GM12878 (cell line): ENCODE measurements at regions not wholly inside any gene's neighbourhood (a gene's known extent, or its start where the extent isn't known, plus 50 kb on each side); places are given as distances from the start of the nearest gene placed in this dataset.

Experiments
- ATAC-seq: fragments of 200-7000 bp; cut with Tn5 transposase; 3 replicates; pipeline ENCODE4 v1.9.1; 2020; ENCODE audit warnings: mild to moderate bottlenecking, moderate library complexity
- BruUV-seq: library from RNA; stranded (reverse); fragments of 400-500 nt; replicated peaks from 2 replicates; lab custom pipeline; 2021; lab: Mats Ljungman, UMichigan
- CTCF ChIA-PET: fragments of 300-600 bp; sonication (Branson Sonifier 250); formaldehyde crosslinking; extraction: SDS; loops from one replicate; lab custom pipeline; 2021; ENCODE audit warnings: inconsistent platforms; lab: Yijun Ruan, JAX
- POLR2A ChIA-PET: fragments of 350-600 bp; formaldehyde crosslinking; extraction: SDS; loops from one replicate; lab custom pipeline; 2021; ENCODE audit warnings: inconsistent platforms; lab: Charles Lee
- RAD21 ChIA-PET: fragments of 300-600 bp; sonication (Branson Sonifier 250); formaldehyde crosslinking; loops from one replicate; lab custom pipeline; 2023; ENCODE audit warnings: antibody characterized with exemption; ENCODE audit not compliant: unreplicated experiment; lab: Charles Lee
- SMC1A ChIA-PET: fragments of 300-600 bp; sonication (Branson Sonifier 250); formaldehyde crosslinking; loops from one replicate; lab custom pipeline; 2023; ENCODE audit not compliant: unreplicated experiment, uncharacterized antibody; lab: Charles Lee
- DNase-seq: peaks from one replicate; pipeline ENCODE4 v3.0.0-alpha.2; 2011; ENCODE audit warnings: low read depth, low spot score
- FAIRE-seq: peaks from 3 replicates; lab custom pipeline; 2011; peaks lifted over from hg19 to GRCh38; lab: Jason Lieb, UNC
- H2AFZ ChIP-seq: 2 replicates; pipeline ENCODE4 v1.6.0; 2011; ENCODE audit warnings: low read depth, low read length, control low read depth; ENCODE audit not compliant: control insufficient read depth
- H3K27ac ChIP-seq: 2 replicates; pipeline ENCODE4 v1.5.1; 2011; ENCODE audit warnings: control low read depth; ENCODE audit not compliant: control insufficient read depth, insufficient read depth
- H3K27me3 ChIP-seq, 2 experiments: replicated peaks in 1 of 2; 2 replicates each; pipeline versions ENCODE4 v1.6.0 to v1.6.1; 2011; ENCODE audit warnings: low read length in 1 of 2; ENCODE audit not compliant: control insufficient read depth in 2 of 2, insufficient read depth in 2 of 2
- H3K36me3 ChIP-seq, 2 experiments: 2 replicates each; pipeline ENCODE4 v1.5.1; 2011; ENCODE audit warnings: low read length in 1 of 2; ENCODE audit not compliant: control insufficient read depth in 2 of 2, insufficient read depth in 2 of 2
- H3K4me1 ChIP-seq: 2 replicates; pipeline ENCODE4 v1.6.1; 2011; ENCODE audit warnings: mild to moderate bottlenecking, low read length, moderate library complexity, mixed read lengths; ENCODE audit not compliant: control insufficient read depth, insufficient read depth
- H3K4me2 ChIP-seq: 2 replicates; pipeline ENCODE4 v1.6.0; 2011; ENCODE audit warnings: control low read depth; ENCODE audit not compliant: control insufficient read depth, insufficient read depth
- H3K4me3 ChIP-seq: fragments of 200-600 bp; sonication (generic); 2 replicates; pipeline ENCODE4 v1.5.1; 2016
- H3K79me2 ChIP-seq: 2 replicates; pipeline ENCODE4 v1.6.0; 2011; ENCODE audit warnings: low read length; ENCODE audit not compliant: control insufficient read depth, insufficient read depth
- H3K9ac ChIP-seq: 2 replicates; pipeline ENCODE4 v1.8.0; 2011; ENCODE audit warnings: low read length, control low read depth, mixed read lengths; ENCODE audit not compliant: control insufficient read depth, insufficient read depth
- H3K9me3 ChIP-seq: replicated peaks from 3 replicates; pipeline ENCODE4 v1.5.1; 2011; ENCODE audit warnings: mild to moderate bottlenecking, low read length; ENCODE audit not compliant: control insufficient read depth, insufficient read depth
- H4K20me1 ChIP-seq: 2 replicates; pipeline ENCODE4 v1.6.0; 2011; ENCODE audit not compliant: control insufficient read depth, insufficient read depth
- ATF2 ChIP-seq: IDR thresholded peaks from 2 replicates; pipeline ENCODE4 v1.6.1; 2012; ENCODE audit warnings: low read length, inconsistent platforms
- BHLHE40 ChIP-seq, 2 experiments: fragments of 450-650 bp in 1 of 2; IDR thresholded peaks; 2 replicates each; pipeline ENCODE4 v1.6.1; 2011 to 2017; ENCODE audit warnings: low read depth in 2 of 2, borderline replicate concordance in 1 of 2, improper control_type of control experiment in 1 of 2, low read length in 1 of 2, mild to moderate bottlenecking in 1 of 2
- BRCA1 ChIP-seq: IDR thresholded peaks from 2 replicates; pipeline ENCODE4 v1.6.1; 2011; ENCODE audit warnings: low read depth, low read length, improper control_type of control experiment
- FOXK2 ChIP-seq: fragments of 450-650 bp; IDR thresholded peaks from 2 replicates; pipeline ENCODE4 v1.6.1; 2017; ENCODE audit warnings: mild to moderate bottlenecking, moderate library complexity
- KAT2A ChIP-seq: conservative IDR thresholded peaks from 2 replicates; pipeline ENCODE4 v1.6.1; 2011; ENCODE audit warnings: low read depth, low read length; ENCODE audit not compliant: control insufficient read depth
- PAX5 ChIP-seq: IDR thresholded peaks from 2 replicates; pipeline ENCODE4 v1.6.1; 2011; ENCODE audit warnings: low read depth, low read length, borderline replicate concordance
- PAX8 ChIP-seq: fragments of 450-650 bp; IDR thresholded peaks from 2 replicates; pipeline ENCODE4 v1.6.1; 2017; ENCODE audit warnings: mild to moderate bottlenecking, moderate library complexity
- POU2F2 ChIP-seq: IDR thresholded peaks from 3 replicates; pipeline ENCODE4 v1.6.1; 2011; ENCODE audit warnings: low read depth, mild to moderate bottlenecking, low read length, borderline replicate concordance
- RAD51 ChIP-seq: fragments of 450-650 bp; IDR thresholded peaks from 2 replicates; pipeline ENCODE4 v1.6.1; 2016; ENCODE audit warnings: moderate library complexity, mild to moderate bottlenecking, inconsistent platforms
- SMC3 ChIP-seq: IDR thresholded peaks from 2 replicates; pipeline ENCODE4 v1.6.1; 2011; ENCODE audit warnings: low read length, improper control_type of control experiment, borderline replicate concordance
- SREBF2 ChIP-seq: IDR thresholded peaks from 2 replicates; pipeline ENCODE4 v1.6.1; 2012; ENCODE audit warnings: mild to moderate bottlenecking, low read length
- YY1 ChIP-seq: IDR thresholded peaks from 2 replicates; pipeline ENCODE4 v1.6.1; 2011; ENCODE audit warnings: low read depth, mild to moderate bottlenecking, low read length
- ZSCAN29 ChIP-seq: fragments of 450-650 bp; IDR thresholded peaks from 2 replicates; pipeline ENCODE4 v1.6.1; 2017; ENCODE audit warnings: mild to moderate bottlenecking, moderate library complexity
- WGBS: methylation state at CpG from one replicate; pipeline ENCODE4 v1.1.6; 2016; ENCODE audit warnings: low lambda C conversion rate; ENCODE audit not compliant: insufficient replicate concordance, insufficient coverage; ENCODE audit errors: missing lambda C conversion rate; 5-methylcytosine and 5-hydroxymethylcytosine counted together
- in situ Hi-C: fragments of 300-500 bp; cut with MboI; formaldehyde crosslinking; loops from 9 replicates; pipeline ENCODE4 v1.14.3; 2018; ENCODE audit warnings: mixed read lengths
- intact Hi-C: fragments of 100-400 bp; cut with micrococcal nuclease; formaldehyde crosslinking; loops from one replicate; pipeline ENCODE4 v1.14.2; 2022; ENCODE audit not compliant: unreplicated experiment
- TF ChIP-seq, protein P1 (sequence below): fragments of 450-650 bp; IDR thresholded peaks from 2 replicates; pipeline ENCODE4 v1.6.1; 2017; ENCODE audit warnings: mild to moderate bottlenecking, moderate library complexity
- TF ChIP-seq, protein P2 (sequence below): IDR thresholded peaks from 2 replicates; pipeline ENCODE4 v1.6.1; 2012; ENCODE audit warnings: low read depth, low read length, improper control_type of control experiment
- TF ChIP-seq, protein P3 (sequence below): IDR thresholded peaks from 2 replicates; pipeline ENCODE4 v1.6.1; 2011; ENCODE audit warnings: low read depth, low read length, improper control_type of control experiment, borderline replicate concordance
- TF ChIP-seq, protein P4 (sequence below): fragments of 450-650 bp; IDR thresholded peaks from 2 replicates; pipeline ENCODE4 v1.6.1; 2014; ENCODE audit warnings: mild to moderate bottlenecking
- TF ChIP-seq, protein P5 (sequence below): IDR thresholded peaks from 2 replicates; pipeline ENCODE4 v1.6.1; 2012; ENCODE audit warnings: low read depth, low read length, improper control_type of control experiment

DNA sequence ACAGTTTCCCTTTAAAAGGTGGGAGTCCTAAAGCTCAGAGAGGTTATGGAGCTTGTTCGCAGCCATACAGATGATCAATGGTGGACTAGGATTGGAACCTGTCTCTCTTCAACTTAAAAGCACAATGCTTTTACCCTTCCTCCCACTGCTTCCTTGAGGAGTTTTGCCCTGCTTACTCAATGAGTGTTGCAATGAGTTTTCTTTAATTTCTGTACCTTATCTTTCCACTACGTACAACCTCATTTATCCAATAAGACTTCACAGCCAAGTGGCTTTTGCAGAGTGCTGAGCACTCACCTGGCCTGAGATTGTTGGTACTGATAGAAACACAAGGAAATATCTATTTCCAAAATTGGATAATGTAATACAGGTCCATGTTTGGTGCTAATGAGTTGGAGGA is 64.7 kb upstream of the ANKRD55 start:
- FAIRE-seq (no peak), DNase-seq (no peak), ATAC-seq (no peak)
- SMC1A ChIA-PET, result no interaction called here
- Histone ChIP-seq H3K27ac (no peak overlapping the region), H3K4me2 (no peak overlapping the region), H3K36me3 (no peaks in the 10 kb centered on the region), H3K9ac (no peak overlapping the region), H3K9me3 (no peaks in the 10 kb centered on the region; the same call in 2 of the 3 replicates), H3K4me3 (no peak overlapping the region), H3K4me1 (no peaks in the 10 kb centered on the region), H3K27me3 (no peaks in the 10 kb centered on the region), H4K20me1 (no peaks in the 10 kb centered on the region), H3K79me2 (no peaks in the 10 kb centered on the region), H2AFZ (no peak overlapping the region)
- BruUV-seq, result no TSS peak
- POLR2A ChIA-PET, result no interaction called here
- RAD21 ChIA-PET, result no interaction called here
- 49% methylated on average over 2 of the region's 2 CpGs for WGBS
- in situ Hi-C loops, result no loop called here
- intact Hi-C loops, result no loop called here
- CTCF ChIA-PET, result interaction anchor here (1.1 kb wide), 1 partner anchor 18 kb away, joined by 3 read pairs; no protein-coding TSS in a partner anchor
- TF ChIP-seq, protein P1, sequence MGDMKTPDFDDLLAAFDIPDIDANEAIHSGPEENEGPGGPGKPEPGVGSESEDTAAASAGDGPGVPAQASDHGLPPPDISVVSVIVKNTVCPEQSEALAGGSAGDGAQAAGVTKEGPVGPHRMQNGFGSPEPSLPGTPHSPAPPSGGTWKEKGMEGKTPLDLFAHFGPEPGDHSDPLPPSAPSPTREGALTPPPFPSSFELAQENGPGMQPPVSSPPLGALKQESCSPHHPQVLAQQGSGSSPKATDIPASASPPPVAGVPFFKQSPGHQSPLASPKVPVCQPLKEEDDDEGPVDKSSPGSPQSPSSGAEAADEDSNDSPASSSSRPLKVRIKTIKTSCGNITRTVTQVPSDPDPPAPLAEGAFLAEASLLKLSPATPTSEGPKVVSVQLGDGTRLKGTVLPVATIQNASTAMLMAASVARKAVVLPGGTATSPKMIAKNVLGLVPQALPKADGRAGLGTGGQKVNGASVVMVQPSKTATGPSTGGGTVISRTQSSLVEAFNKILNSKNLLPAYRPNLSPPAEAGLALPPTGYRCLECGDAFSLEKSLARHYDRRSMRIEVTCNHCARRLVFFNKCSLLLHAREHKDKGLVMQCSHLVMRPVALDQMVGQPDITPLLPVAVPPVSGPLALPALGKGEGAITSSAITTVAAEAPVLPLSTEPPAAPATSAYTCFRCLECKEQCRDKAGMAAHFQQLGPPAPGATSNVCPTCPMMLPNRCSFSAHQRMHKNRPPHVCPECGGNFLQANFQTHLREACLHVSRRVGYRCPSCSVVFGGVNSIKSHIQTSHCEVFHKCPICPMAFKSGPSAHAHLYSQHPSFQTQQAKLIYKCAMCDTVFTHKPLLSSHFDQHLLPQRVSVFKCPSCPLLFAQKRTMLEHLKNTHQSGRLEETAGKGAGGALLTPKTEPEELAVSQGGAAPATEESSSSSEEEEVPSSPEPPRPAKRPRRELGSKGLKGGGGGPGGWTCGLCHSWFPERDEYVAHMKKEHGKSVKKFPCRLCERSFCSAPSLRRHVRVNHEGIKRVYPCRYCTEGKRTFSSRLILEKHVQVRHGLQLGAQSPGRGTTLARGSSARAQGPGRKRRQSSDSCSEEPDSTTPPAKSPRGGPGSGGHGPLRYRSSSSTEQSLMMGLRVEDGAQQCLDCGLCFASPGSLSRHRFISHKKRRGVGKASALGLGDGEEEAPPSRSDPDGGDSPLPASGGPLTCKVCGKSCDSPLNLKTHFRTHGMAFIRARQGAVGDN, result no peak
- TF ChIP-seq SMC3, result no peak
- TF ChIP-seq ATF2, result no peak
- TF ChIP-seq, protein P2, sequence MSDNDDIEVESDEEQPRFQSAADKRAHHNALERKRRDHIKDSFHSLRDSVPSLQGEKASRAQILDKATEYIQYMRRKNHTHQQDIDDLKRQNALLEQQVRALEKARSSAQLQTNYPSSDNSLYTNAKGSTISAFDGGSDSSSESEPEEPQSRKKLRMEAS, result no peak
- no peak for TF ChIP-seq BRCA1
- TF ChIP-seq FOXK2, result no peak
- TF ChIP-seq ZSCAN29, result no peak
- no peak for TF ChIP-seq RAD51
- TF ChIP-seq YY1, result no peak
- no peak for TF ChIP-seq KAT2A
- no peak for TF ChIP-seq POU2F2
- no peak for TF ChIP-seq SREBF2
- TF ChIP-seq, protein P3, sequence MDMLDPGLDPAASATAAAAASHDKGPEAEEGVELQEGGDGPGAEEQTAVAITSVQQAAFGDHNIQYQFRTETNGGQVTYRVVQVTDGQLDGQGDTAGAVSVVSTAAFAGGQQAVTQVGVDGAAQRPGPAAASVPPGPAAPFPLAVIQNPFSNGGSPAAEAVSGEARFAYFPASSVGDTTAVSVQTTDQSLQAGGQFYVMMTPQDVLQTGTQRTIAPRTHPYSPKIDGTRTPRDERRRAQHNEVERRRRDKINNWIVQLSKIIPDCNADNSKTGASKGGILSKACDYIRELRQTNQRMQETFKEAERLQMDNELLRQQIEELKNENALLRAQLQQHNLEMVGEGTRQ, result no peak
- TF ChIP-seq, protein P4, sequence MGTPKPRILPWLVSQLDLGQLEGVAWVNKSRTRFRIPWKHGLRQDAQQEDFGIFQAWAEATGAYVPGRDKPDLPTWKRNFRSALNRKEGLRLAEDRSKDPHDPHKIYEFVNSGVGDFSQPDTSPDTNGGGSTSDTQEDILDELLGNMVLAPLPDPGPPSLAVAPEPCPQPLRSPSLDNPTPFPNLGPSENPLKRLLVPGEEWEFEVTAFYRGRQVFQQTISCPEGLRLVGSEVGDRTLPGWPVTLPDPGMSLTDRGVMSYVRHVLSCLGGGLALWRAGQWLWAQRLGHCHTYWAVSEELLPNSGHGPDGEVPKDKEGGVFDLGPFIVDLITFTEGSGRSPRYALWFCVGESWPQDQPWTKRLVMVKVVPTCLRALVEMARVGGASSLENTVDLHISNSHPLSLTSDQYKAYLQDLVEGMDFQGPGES, result no peak
- TF ChIP-seq, protein P5, sequence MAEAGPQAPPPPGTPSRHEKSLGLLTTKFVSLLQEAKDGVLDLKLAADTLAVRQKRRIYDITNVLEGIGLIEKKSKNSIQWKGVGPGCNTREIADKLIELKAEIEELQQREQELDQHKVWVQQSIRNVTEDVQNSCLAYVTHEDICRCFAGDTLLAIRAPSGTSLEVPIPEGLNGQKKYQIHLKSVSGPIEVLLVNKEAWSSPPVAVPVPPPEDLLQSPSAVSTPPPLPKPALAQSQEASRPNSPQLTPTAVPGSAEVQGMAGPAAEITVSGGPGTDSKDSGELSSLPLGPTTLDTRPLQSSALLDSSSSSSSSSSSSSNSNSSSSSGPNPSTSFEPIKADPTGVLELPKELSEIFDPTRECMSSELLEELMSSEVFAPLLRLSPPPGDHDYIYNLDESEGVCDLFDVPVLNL, result no peak
- no peak for TF ChIP-seq PAX5
- TF ChIP-seq BHLHE40 (IDR thresholded peaks at IDR 0.05; ENCODE audit: borderline replicate concordance in 1 of 2, low read depth in 2 of 2, low read length in 1 of 2), result no peak
- TF ChIP-seq PAX8, result no peak
